NCI-H748 (cell line): ENCODE measurements at regions not wholly inside any gene's neighbourhood (a gene's known extent, or its start where the extent isn't known, plus 50 kb on each side); places are given as distances from the start of the nearest gene placed in this dataset.
A peak's percentile ranks its signal among the peaks of the same experiment; 100 is the strongest.

Source experiments
- DNase-seq: peaks from one replicate; lab custom pipeline; 2025; ENCODE audit not compliant: unreplicated experiment; lab: John Stamatoyannopoulos, UW

DNA sequence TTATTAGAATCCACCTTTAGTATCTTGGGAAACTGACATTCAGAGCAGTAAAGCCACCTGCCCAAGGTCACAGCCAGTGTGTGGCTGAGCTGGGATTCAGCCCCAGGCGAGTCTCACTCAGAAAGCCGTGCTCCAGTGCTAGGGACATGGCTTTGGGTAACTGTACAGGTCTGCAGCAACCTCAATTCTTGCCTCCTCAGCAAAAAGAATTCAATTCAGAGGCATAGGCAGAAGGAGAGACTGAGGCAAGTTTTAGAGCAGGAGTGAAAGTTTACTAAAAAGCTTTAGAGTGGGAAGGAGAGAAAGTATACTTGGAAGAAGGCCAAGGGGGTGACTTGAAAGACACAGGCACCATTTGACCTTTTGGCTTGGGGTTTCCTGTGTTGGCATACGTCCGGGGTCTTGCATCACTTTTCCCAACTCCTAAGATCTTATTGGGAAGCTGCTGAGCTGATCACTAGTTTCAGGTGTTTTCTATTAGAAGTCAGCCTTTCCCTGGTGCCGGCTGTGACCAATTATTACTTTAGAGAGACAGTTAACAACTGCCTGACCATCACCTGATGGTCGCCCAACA is 529.3 kb downstream of the MATN1 start:
- no peak for DNase-seq

DNA sequence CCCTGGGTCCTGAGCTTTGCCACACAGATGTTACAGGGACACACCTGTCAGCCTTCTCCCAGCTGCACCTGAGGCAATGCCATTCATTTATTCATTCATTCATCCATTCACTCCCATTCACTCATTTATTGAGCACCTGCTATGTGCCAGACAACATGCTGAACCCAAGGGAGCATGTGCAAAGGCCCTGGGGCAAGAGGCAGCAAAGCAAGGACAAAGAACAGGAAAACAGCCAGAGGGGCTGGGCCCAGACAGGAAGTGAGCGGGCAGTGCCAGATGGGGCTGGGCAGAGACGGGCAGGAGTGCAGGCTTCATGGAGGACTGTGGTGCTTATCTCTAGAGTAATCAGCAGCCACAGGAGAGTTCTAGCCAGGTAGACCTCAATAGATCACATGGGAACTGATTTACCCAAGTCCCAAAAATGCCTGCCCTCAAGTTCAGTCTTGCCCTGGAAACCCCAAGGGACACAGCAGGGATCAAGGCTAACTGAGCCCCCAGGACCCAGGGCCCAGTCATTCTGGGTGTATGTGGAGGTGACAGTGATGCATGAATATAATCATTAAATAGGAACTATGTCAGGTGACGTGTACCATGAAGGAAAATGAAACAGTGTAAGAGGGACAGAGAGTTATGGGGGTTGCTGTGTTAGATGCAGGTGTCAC is 530.3 kb downstream of the MATN1 start:
- DNase-seq = no peak

DNA sequence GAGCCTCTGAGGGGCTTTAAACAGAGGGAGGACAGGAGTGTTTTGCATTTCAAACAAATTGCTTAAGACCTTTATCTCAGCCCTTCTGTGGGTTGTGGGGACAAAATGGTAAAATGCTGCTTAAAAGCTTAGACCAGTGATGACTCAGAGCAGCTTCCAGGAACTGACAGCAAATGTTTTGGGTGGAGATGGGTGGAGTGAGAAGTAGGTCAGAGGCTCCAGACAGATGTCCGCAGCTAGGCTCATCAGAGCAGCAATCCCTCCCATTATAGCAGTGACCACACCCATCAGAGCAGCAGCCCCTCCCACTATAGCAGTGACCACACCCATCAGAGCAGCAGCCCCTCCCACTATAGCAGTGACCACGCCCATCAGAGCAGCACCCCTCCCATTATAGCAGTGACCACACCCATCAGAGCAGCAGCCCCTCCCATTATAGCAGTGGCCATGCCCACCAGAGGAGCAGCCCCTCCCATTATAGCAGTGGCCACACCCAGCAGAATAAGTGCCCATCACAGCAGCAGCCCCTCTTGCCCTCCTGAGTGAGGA is 532.2 kb downstream of the MATN1 start:
- peak; percentile 33 for DNase-seq

DNA sequence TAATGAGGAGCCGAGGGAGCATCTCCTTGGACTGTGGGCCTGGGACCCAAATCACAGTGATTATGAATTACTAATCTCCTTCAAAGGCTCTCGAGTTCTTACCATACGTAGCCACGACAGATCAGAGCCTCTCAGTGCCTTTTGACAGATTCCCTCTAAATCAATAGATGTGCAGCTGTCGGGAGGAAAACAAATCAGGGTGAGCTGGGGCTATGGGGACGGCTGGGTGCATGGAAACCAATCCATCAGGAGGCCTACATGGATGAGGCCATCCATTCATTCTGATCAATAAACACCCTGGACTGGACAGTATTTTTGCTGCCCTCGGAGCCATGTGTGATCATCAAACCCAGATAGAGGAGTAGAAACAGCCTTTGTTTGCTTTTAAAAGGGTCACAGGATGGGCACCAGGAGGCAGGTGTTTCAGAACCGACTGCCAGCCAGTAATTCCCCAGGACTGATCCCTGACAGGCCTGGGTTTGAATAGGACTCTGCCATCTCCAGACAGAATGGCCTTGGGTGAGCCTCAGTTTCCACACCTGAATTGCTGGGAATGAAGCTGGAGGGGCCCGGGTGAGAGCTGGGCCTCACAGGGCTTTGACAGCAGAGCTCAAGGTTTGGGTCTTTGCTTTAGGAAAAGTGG is 532.8 kb downstream of the MATN1 start:
- DNase-seq = no peak

DNA sequence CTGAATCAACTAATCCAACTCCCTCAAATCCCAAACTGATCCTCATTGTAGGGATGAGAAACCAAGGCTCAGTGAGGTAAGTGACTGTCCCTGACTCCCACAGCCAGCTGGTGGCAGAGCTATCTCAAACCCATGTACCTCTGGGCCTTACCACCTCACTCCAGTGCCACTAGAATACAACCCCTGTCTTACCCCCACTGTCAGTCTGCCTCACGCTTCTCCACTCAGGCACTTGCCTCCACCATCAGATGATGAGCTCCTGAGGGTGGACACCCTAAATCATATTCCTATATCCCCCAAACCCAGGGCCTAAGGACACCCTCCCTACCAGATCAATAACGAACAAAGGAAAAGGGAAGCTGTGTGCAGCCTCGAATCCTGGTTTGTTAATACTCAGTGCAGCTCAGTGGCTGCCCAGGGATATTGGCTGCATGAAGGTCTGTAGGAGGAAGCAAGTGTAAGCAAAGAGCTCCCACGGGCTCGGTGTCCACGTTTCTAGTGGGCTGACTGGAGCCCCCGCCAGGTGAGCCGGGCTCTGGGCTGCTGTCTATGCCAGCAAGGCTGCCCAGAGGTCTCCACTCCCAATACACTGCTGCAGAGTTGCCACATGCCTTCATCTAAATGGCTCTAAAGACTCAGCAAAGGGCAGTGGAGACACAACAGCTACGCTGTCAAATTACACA is 533.4 kb downstream of the MATN1 start:
- no peak for DNase-seq

DNA sequence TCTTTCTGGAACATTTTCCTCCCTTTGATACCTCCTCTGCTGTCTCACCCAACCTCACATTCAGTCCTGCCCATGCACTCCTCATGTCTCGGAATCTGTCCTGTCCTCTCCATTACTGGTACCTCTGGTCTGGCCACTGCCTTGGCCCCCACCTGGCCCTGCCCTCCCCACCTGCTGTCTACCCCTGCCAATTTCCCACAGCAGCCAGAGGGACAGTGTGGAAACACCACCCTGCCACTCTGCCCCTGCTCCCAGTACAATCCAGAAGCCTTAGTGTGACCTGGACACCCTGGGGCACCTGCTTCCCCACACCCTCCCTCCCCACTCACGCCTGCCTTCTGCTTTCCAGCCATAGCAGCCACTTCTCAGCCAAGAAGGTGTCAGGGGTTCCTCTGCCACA is 534.4 kb downstream of the MATN1 start:
- DNase-seq = no peak

DNA sequence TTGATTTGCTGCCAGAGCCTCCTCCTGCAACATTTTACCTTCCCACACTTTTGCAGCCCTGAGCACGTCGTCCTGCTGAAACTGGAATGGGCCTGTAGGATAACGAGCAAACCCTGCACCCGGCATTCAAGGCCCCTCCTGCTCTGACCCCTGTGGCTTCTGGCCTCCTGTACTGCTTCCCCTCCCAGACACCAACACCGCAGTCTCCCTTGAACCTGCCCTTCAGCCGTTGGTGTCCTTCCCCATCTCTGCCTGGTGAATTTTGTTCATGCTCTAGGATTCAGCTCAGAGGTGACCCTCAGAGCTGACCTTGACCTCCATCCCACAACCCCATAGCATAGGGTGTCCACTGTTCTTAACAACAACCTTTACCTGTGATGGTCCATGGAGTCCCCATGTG is 535.1 kb downstream of the MATN1 start:
- DNase-seq = no peak

DNA sequence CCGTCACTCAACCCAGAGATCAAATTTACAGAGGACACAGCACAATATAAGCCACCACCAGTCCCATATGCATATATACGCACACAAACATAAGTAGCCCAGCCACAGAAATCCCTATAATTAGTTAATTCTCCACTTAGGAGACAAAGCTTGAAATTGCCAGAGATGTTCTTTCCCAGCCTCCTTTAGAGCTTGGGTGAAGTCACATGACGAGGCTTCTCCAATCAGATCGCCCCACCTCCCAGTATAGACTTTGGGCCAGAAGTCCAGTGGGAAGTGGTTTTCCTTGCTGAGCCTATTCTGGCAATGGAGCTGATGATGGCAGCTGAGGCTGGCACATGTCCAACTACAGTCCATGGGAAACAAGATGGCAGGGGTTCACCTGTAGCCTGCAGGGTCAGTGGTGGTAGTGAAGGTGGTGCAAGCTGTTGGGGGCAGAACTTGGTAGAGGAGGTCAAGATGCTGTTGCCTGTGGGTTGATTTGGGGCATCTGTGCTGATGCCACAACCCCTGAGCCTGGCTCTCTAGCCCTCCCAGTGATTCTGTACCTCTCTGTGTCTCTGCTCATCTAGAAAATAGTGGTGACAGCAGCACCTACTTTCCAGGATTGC is 535.9 kb downstream of the MATN1 start:
- no peak for DNase-seq

DNA sequence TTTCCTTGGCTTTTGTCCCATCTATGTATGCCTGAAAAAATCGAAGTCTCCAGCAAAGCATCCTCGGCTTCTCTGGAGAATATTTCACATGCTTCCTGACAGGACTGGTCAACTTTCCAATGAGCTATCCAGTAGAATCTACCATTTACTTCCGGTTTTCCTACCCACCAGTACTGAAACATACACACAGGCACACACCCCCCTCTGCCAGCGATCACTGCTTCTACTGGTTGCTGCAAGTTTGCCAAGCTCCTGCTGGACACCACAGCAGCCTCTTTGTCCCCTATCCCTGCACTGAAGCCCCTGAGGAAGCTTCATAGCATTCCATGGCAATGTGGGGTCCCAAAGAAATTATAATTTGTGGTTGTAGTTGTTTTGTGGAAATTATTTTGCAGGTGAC is 536.8 kb downstream of the MATN1 start:
- no peak for DNase-seq

DNA sequence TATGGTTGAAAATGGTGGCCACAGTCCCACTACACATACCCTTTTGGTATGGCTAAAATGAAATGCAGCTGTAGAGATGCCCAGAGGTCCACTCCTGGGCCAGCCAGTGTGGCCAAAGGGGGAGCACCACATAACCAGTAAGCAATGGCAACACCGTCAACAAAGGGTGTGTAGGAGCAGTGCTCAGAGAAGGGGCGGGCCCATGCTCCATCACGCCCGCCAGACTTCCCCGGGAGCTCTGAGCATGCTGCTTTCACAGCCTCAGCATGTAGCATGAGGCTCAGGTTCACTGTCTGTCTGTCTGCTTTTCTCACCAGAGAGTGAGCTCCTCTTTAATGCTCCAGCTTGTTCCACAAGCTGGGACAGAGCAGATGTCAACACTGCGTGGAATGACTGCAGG is 537.6 kb downstream of the MATN1 start:
- no peak for DNase-seq

DNA sequence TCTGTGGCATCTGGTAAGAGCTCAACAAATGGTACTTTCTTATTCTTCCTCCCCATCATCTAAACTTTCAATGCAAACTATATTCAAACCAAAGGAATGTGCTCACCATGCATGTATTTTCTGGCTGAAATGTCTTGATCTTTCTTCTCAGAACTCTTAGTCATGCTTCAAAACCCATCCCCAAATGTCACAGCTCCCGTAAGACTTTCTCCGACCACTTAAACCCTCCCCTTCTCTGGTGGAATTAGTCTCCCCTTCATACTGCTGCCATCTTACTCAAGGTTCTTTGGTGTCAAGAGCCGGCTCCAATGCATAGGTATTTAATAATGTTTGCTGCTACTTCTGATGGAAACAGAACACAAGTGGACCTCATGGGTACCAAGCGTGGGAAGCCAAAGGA is 538.1 kb downstream of the MATN1 start:
- no peak for DNase-seq

DNA sequence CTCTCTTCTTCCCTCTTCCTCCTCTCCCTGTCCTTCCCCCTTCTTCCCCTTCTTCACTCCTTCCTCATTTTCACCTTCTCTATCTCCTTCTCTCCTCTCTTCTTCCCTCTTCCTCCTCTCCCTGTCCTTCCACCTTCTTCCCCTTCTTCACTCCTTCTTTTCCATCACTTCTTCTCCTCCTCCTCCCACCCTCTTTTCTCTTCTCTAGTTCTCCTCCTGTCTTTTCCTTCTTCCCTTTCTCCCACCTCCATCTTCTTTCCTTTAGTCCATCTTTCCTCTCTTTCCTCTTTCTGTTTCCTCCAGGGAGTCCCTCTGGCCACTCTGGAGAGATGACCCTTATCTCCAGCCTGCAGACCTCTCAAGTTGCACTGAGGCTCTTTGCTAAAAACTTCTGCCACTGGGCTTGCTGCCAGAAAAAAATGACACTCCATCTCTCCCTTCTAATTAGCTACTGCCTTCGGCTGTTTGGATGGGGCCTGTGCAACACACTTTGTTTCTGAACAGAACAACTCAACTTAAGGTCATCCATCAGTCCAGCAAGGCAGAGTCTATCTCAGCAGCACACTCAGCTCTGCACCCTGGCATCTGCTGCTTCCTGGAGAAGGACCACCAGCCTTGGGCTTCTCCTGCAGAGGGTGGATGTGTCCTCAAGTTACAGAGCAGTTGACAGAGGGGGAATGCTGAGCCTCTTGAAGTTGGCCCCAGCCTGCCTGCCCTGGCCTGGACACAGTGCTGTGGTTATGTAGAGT is 538.8 kb downstream of the MATN1 start:
- no peak for DNase-seq

DNA sequence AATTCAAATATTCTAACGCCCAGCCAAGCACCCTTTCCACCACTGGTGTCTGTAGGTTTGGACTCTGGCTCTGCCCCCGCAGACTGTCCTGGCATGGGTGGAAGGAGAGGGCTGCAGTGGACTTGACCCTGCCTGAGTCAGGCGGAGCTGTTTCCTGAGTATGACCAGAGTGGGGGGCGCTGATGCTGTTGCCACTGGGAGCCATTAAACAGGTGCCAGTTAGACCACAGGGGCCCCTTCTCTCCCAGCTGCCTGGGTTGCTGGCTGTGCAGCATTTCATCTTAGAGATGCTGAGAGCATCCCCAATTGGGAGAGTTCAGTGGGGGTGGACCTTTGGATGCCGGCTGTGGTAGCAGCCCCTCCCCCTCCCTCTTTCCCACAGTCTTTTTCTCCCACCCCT is 539.5 kb downstream of the MATN1 start:
- DNase-seq = no peak

DNA sequence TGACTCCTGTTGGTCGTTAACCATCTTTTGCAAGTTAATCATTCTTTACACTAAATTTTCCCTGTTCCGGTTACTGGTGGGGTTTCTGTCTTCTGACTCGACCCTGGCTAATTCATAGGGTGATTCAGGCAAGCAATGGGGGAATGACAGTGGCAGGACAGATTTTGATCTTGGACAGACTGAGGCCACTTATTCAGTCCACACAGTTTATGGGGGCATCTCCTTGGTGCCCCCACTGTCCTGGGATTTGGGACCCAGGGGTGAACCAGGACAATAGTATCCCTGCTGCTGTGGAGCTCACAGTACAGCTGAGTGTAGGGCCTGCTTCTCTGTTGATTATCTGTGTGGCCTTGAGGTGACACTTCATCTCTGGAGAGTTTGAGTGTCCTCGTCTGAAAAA is 540.4 kb downstream of the MATN1 start:
- DNase-seq = no peak

DNA sequence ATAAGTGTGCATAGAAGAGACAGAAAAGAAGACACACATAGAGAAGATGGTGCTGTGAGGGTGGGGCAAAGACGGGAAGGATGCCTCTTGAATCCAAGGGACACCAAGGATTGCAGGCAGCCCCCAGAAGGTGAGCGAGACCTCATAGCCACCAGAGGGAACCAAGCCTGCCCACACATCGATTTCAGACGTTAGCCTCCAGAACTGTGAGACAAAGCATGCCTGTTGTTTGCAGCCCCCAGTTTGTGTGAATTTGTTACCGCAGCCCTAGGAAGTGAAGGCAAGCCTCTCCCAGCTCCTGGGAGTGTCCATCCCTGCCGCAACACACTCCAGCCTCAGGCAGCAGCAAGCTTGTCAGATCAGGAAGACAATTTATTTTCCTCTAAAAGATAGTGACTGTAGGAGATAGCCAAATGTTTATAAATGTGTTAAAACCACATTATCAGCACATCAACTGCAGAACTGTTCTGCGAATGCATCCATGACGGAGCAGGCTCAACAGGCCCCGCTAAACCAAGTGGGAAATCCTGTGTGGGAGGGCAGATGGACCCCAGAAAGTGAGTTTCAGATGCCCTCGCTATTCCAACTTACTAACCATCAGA is 543.3 kb downstream of the MATN1 start:
- no peak for DNase-seq

DNA sequence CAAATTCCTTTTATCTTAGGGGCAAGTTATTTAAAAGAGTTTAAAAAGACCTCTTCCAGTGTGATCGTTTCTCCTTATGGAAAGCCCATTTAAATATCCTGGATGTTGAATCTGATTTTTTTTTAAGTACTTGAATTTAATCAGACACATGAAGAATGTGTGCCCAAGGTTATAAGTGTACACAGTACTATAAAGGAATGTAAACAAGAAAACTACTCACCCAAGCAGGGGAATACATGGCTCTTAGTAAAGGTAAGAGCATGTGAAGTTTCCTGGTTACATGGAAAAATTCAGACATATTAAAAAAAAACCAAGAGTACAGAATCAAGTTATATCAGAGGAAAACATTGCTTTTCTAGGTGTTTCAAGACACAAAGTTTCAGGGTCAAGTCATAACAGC is 546.9 kb downstream of the MATN1 start:
- no peak for DNase-seq

DNA sequence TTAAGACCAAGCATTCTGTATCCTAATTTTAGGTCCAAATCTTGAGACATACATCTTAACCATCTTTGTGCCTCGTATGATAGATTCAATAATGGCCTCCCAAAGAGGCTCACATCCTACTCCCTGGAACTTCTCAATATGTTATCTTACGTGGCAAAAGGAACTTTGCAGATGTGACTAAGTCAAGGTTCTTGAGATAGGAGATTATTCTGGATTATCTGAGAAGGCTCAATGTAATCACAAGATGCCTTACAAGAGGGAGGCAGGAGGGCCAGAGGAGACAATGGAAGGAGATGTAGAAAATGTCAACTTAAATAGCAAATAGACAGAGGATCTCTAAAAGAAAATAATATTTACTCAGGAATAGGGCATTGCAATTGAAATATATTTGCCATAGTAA is 548.9 kb downstream of the MATN1 start:
- DNase-seq = no peak

DNA sequence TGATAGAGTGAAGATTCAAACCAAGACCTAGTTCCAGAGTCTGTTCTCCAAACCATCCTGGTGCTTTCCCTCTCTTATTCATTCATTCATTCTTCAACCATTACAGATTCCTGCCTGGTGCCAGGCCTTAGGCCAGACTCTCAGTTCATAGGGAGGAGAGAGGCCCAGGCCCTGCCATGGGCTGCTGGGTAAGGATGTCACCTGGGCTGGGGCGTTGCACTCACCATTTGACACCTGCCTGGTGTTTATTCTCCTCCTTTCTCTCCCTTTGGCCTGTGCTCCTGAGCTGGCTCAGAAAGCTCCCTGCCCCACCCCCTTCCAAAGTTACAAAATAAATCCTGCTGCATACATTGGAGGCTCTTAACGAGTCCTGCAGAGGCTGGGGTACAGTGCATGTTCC is 549.8 kb downstream of the MATN1 start:
- DNase-seq = no peak

DNA sequence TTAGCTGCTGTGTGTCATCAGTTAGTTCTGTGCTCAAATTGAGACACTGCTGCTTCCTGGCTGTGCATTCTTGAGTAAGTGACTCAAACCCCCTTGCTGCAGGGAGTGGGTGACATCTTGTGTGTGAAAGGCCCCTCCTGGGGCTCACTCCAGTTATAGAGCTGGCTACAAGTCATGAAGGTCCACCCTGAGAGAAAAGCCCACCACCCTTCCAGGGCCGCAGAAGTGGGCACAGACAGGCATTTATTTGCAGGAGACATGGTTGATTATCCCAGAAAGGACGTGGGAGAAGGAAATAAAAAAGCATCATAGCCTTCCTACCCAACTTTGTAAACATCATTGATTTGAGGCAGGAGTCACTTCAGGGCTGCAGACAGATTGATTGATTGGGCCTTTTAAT is 550.6 kb downstream of the MATN1 start:
- DNase-seq = no peak

DNA sequence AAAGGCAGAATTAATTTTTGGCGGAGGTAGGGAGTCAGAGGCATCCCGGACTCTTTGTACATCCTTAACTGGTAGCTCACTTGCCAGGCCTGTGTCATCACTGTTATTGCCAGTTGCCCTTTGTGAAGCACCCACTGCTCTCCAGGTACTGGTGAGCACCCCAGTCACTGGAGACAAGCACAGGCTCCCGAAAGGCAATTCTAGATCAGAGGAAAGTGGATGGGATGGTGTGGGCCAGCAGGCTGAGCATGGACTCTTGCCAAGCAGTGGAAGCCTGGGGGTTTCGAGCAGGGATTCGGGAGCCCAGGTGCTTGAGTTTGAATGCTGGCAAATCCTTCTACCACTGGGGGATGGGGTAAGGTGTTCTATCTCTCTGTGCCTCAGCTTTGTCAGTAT is 551.1 kb downstream of the MATN1 start:
- no peak for DNase-seq
